IMR-90 (cell line): ENCODE measurements at regions not wholly inside any gene's neighbourhood (a gene's known extent, or its start where the extent isn't known, plus 50 kb on each side); places are given as distances from the start of the nearest gene placed in this dataset.

ENCODE experiments used
- ATAC-seq: fragments of 200-7000 bp; cut with Tn5 transposase; 2 replicates; pipeline ENCODE4 v1.9.1; 2020; ENCODE audit warnings: low read depth, mild to moderate bottlenecking, moderate library complexity
- BruUV-seq: library from RNA; stranded (reverse); fragments of 400-500 nt; replicated peaks from 2 replicates; lab custom pipeline; 2021; lab: Mats Ljungman, UMichigan
- CTCF ChIA-PET: fragments of 300-600 bp; formaldehyde crosslinking; extraction: SDS; loops from one replicate; lab custom pipeline; 2021; ENCODE audit warnings: antibody characterized with exemption; lab: Yijun Ruan, JAX
- POLR2A ChIA-PET: fragments of 300-600 bp; sonication (Branson Sonifier 250); formaldehyde crosslinking; loops from one replicate; lab custom pipeline; 2022; ENCODE audit warnings: antibody characterized with exemption; ENCODE audit not compliant: unreplicated experiment; lab: Charles Lee
- DNase-seq: peaks from one replicate; pipeline ENCODE4 v3.0.0; 2013
- H2AFZ ChIP-seq: replicated peaks from 2 replicates; pipeline ENCODE3; 2013; ENCODE audit warnings: low read length, mild to moderate bottlenecking; ENCODE audit not compliant: poor library complexity
- H2AK5ac ChIP-seq: 2 replicates; pipeline ENCODE4 v1.6.1; 2013; ENCODE audit warnings: low read depth, low read length, inconsistent platforms
- H2AK9ac ChIP-seq: replicated peaks from 2 replicates; pipeline ENCODE3; 2013; ENCODE audit warnings: mild to moderate bottlenecking, low read depth, low read length, moderate library complexity; ENCODE audit not compliant: poor library complexity
- H2BK120ac ChIP-seq: 2 replicates; pipeline ENCODE4 v1.6.1; 2013; ENCODE audit warnings: low read depth, low read length, inconsistent platforms
- H2BK15ac ChIP-seq: 3 replicates; pipeline ENCODE4 v1.6.1; 2013; ENCODE audit warnings: low read depth, low read length, inconsistent platforms
- H2BK20ac ChIP-seq: 2 replicates; pipeline ENCODE4 v1.6.1; 2013; ENCODE audit warnings: low read depth, mild to moderate bottlenecking, inconsistent platforms, low read length, moderate library complexity
- H2BK5ac ChIP-seq: 2 replicates; pipeline ENCODE4 v1.6.1; 2013; ENCODE audit warnings: mild to moderate bottlenecking, low read depth, low read length, inconsistent platforms; ENCODE audit not compliant: poor library complexity, severe bottlenecking
- H3K14ac ChIP-seq: replicated peaks from 2 replicates; pipeline ENCODE4 v1.6.1; 2013; ENCODE audit warnings: low read depth, low read length, inconsistent platforms
- H3K18ac ChIP-seq: 2 replicates; pipeline ENCODE4 v1.6.1; 2013; ENCODE audit warnings: low read depth, low read length, control low read depth
- H3K23ac ChIP-seq: 2 replicates; pipeline ENCODE4 v1.6.1; 2013; ENCODE audit warnings: low read depth, low read length, inconsistent platforms
- H3K27ac ChIP-seq: 2 replicates; pipeline ENCODE4 v1.5.1; 2013; ENCODE audit warnings: mild to moderate bottlenecking, control low read depth, low read length; ENCODE audit not compliant: insufficient read depth
- H3K27me3 ChIP-seq: 2 replicates; pipeline ENCODE4 v1.6.1; 2013; ENCODE audit warnings: low read length; ENCODE audit not compliant: control insufficient read depth, insufficient read depth
- H3K36me3 ChIP-seq: 2 replicates; pipeline ENCODE4 v1.6.1; 2013; ENCODE audit warnings: low read length, mixed read lengths; ENCODE audit not compliant: control insufficient read depth, insufficient read depth
- H3K4ac ChIP-seq: 2 replicates; pipeline ENCODE4 v1.6.1; 2013; ENCODE audit warnings: low read depth, low read length, inconsistent platforms
- H3K4me1 ChIP-seq: 2 replicates; pipeline ENCODE4 v1.6.1; 2013; ENCODE audit warnings: low read length, mixed read lengths; ENCODE audit not compliant: control insufficient read depth, insufficient read depth
- H3K4me2 ChIP-seq: 2 replicates; pipeline ENCODE4 v1.6.1; 2013; ENCODE audit warnings: low read depth, mild to moderate bottlenecking, control low read depth, low read length, moderate library complexity
- H3K4me3 ChIP-seq: 2 replicates; pipeline ENCODE4 v1.5.1; 2013; ENCODE audit warnings: low read depth, mild to moderate bottlenecking, control low read depth, low read length, moderate library complexity; ENCODE audit not compliant: insufficient read depth
- H3K56ac ChIP-seq: 2 replicates; pipeline ENCODE4 v1.6.1; 2013; ENCODE audit warnings: low read length, inconsistent platforms; ENCODE audit not compliant: insufficient read depth; ENCODE audit errors: extremely low read depth
- H3K79me1 ChIP-seq, 2 experiments: 2 replicates each; pipeline ENCODE4 v1.6.1; 2013; ENCODE audit warnings: low read length in 2 of 2, inconsistent platforms in 1 of 2, low read depth in 1 of 2
- H3K9ac ChIP-seq: 2 replicates; pipeline ENCODE4 v1.6.1; 2013; ENCODE audit warnings: low read depth, low read length, control low read depth
- H3K9me1 ChIP-seq: 2 replicates; pipeline ENCODE4 v1.6.1; 2013; ENCODE audit warnings: low read length, inconsistent platforms; ENCODE audit not compliant: insufficient read depth
- H3K9me3 ChIP-seq: 2 replicates; pipeline ENCODE4 v1.6.1; 2013; ENCODE audit warnings: low read length; ENCODE audit not compliant: control insufficient read depth, insufficient read depth
- H4K20me1 ChIP-seq: 2 replicates; pipeline ENCODE4 v1.6.1; 2013; ENCODE audit warnings: low read length, inconsistent platforms; ENCODE audit not compliant: insufficient read depth
- H4K5ac ChIP-seq: 2 replicates; pipeline ENCODE4 v1.6.1; 2013; ENCODE audit warnings: mild to moderate bottlenecking, low read depth, low read length, control low read depth
- H4K8ac ChIP-seq, 2 experiments: 2 replicates each; pipeline ENCODE4 v1.6.1; 2013; ENCODE audit warnings: low read depth in 2 of 2, low read length in 2 of 2, control low read depth in 1 of 2, inconsistent platforms in 1 of 2
- H4K91ac ChIP-seq: 2 replicates; pipeline ENCODE4 v1.6.1; 2013; ENCODE audit warnings: low read depth, low read length, inconsistent platforms; ENCODE audit not compliant: insufficient read depth
- BHLHE40 ChIP-seq: fragments of 150-350 bp; IDR thresholded peaks from 2 replicates; pipeline ENCODE4 v1.6.1; 2016; ENCODE audit warnings: mild to moderate bottlenecking, low read depth, low read length
- CEBPB ChIP-seq: IDR thresholded peaks from 2 replicates; pipeline ENCODE4 v1.6.1; 2012; ENCODE audit warnings: low read depth, low read length, improper control_type of control experiment
- CHD1 ChIP-seq: IDR thresholded peaks from 2 replicates; pipeline ENCODE4 v1.6.1; 2012; ENCODE audit warnings: low read depth, low read length, improper control_type of control experiment
- CTCF ChIP-seq: conservative IDR thresholded peaks from 2 replicates; pipeline ENCODE4 v1.5.1; 2012; ENCODE audit warnings: mild to moderate bottlenecking, low read depth, low read length, improper control_type of control experiment
- ELK1 ChIP-seq: fragments of 150-350 bp; IDR thresholded peaks from 2 replicates; pipeline ENCODE4 v1.6.1; 2016; ENCODE audit warnings: low read depth, mild to moderate bottlenecking, low read length, moderate library complexity, borderline replicate concordance
- FOS ChIP-seq: fragments of 150-350 bp; IDR thresholded peaks from 2 replicates; pipeline ENCODE4 v1.6.1; 2016; ENCODE audit warnings: low read depth, low read length
- MAFK ChIP-seq: IDR thresholded peaks from 2 replicates; pipeline ENCODE4 v1.6.1; 2012; ENCODE audit warnings: low read depth, low read length, improper control_type of control experiment
- MAZ ChIP-seq: IDR thresholded peaks from 2 replicates; pipeline ENCODE4 v1.6.1; 2012; ENCODE audit warnings: low read depth, mild to moderate bottlenecking, low read length, improper control_type of control experiment, moderate library complexity, borderline replicate concordance
- MXI1 ChIP-seq: IDR thresholded peaks from 2 replicates; pipeline ENCODE4 v1.6.1; 2012; ENCODE audit warnings: low read depth, mild to moderate bottlenecking, low read length, moderate library complexity, borderline replicate concordance
- NFE2L2 ChIP-seq: fragments of 150-350 bp; IDR thresholded peaks from 2 replicates; pipeline ENCODE4 v1.6.1; 2016; ENCODE audit warnings: low read depth, mild to moderate bottlenecking, low read length
- POLR2A ChIP-seq: IDR thresholded peaks from 2 replicates; pipeline ENCODE4 v1.6.1; 2012; ENCODE audit warnings: mild to moderate bottlenecking, low read depth, low read length
- RAD21 ChIP-seq: IDR thresholded peaks from 2 replicates; pipeline ENCODE4 v1.6.1; 2012; ENCODE audit warnings: low read length, improper control_type of control experiment
- RCOR1 ChIP-seq: IDR thresholded peaks from 2 replicates; pipeline ENCODE4 v1.6.1; 2012; ENCODE audit warnings: mild to moderate bottlenecking, low read length, improper control_type of control experiment; ENCODE audit not compliant: insufficient replicate concordance
- RFX5 ChIP-seq: IDR thresholded peaks from 2 replicates; pipeline ENCODE4 v1.8.0; 2012; ENCODE audit warnings: low read depth, mild to moderate bottlenecking, low read length, moderate library complexity
- SMC3 ChIP-seq: fragments of 150-350 bp; IDR thresholded peaks from 2 replicates; pipeline ENCODE4 v1.6.1; 2016; ENCODE audit warnings: low read depth, mild to moderate bottlenecking, antibody characterized with exemption, low read length, moderate library complexity
- USF2 ChIP-seq: fragments of 150-350 bp; IDR thresholded peaks from 2 replicates; pipeline ENCODE4 v1.6.1; 2017; ENCODE audit warnings: mild to moderate bottlenecking, antibody characterized with exemption, low read length, low read depth
- WGBS, 2 experiments: methylation state at CpG; one replicate each; pipeline versions ENCODE4 v1.1.5 to v1.1.7; 2013; ENCODE audit warnings: missing lambda C conversion rate in 2 of 2; ENCODE audit not compliant: insufficient read length in 1 of 2; ENCODE audit errors: extremely low coverage in 2 of 2; 5-methylcytosine and 5-hydroxymethylcytosine counted together
- dilution Hi-C: fragments of 300-500 bp; cut with HindIII; formaldehyde crosslinking; loops from one replicate; pipeline ENCODE4 v1.14.3; 2018; ENCODE audit warnings: low sequenced_read_pairs; ENCODE audit not compliant: unreplicated experiment
- in situ Hi-C: fragments of 300-500 bp; cut with MboI; formaldehyde crosslinking; loops from 3 replicates; pipeline ENCODE4 v1.14.3; 2019; ENCODE audit warnings: low sequenced_read_pairs, inconsistent platforms, mixed read lengths
- intact Hi-C: fragments of 100-400 bp; cut with micrococcal nuclease; formaldehyde crosslinking; loops from 2 replicates; pipeline ENCODE4 v1.10.0; 2022

- H3K9me1 ChIP-seq, result no peaks in the 10 kb centered on the region
- H3K4ac ChIP-seq, result no peak overlapping the region
- dilution Hi-C loops, result no loop called here
- no peak overlapping the region for H2BK15ac ChIP-seq
- H3K18ac ChIP-seq, result no peak overlapping the region
- H2AFZ ChIP-seq, result no peak overlapping the region
- intact Hi-C loops, result no loop called here
- DNase-seq (no peak), ATAC-seq (no peak)
- no peak overlapping the region for H3K4me3 ChIP-seq
- no peak overlapping the region for H3K27ac ChIP-seq
- ChIA-PET POLR2A (no interaction called here), CTCF (no interaction called here)
- H2AK5ac ChIP-seq, result no peak overlapping the region
- WGBS, 2 experiments, result no CpG with 5 or more reads among the region's 6 CpGs
- in situ Hi-C loops, result no loop called here
- H3K9ac ChIP-seq, result no peak overlapping the region
- H3K36me3 ChIP-seq, result no peaks in the 10 kb centered on the region
- H3K56ac ChIP-seq, result no peak overlapping the region
- no TSS peak for BruUV-seq
- H4K91ac ChIP-seq, result no peak overlapping the region
- H3K27me3 ChIP-seq, result no peaks in the 10 kb centered on the region
- H3K4me2 ChIP-seq, result no peak overlapping the region
- no peaks in the 10 kb centered on the region for H3K79me1 ChIP-seq
- no peak overlapping the region for H2AK9ac ChIP-seq
- no peak overlapping the region for H3K14ac ChIP-seq
- TF ChIP-seq MAFK (no peak), CEBPB (no peak), CHD1 (no peak), ELK1 (no peak), POLR2A (no peak), NFE2L2 (no peak), CTCF (no peak), FOS (no peak), USF2 (no peak), SMC3 (no peak), MAZ (no peak), RAD21 (no peak), RCOR1 (no peak), BHLHE40 (no peak), MXI1 (no peak), RFX5 (no peak)
- H4K8ac ChIP-seq, result no peak overlapping the region
- no peak overlapping the region for H2BK5ac ChIP-seq
- no peaks in the 10 kb centered on the region for H4K20me1 ChIP-seq
- no peak overlapping the region for H2BK120ac ChIP-seq
- H3K9me3 ChIP-seq, result no peaks in the 10 kb centered on the region
- no peak overlapping the region for H4K5ac ChIP-seq
- H3K4me1 ChIP-seq, result no peaks in the 10 kb centered on the region
- no peak overlapping the region for H3K23ac ChIP-seq
- H2BK20ac ChIP-seq, result no peak overlapping the region
These were observed 153.7 kb upstream of the KCTD1 start for GRCh38 chr18:26702086-26702485.
